ENCODE measurements at regions not wholly inside any gene's neighbourhood (a gene's known extent, or its start where the extent isn't known, plus 50 kb on each side); places are given as distances from the start of the nearest gene placed in this dataset.

- Histone ChIP-seq H3K27me3 (ENCODE audit: insufficient read depth, low read length) (no peaks in the 10 kb centered on the region), H3K4me2 (ENCODE audit: low read length) (no peak overlapping the region), H3K79me2 (ENCODE audit: insufficient read depth, low read length) (no peaks in the 10 kb centered on the region), H3K4me1 (ENCODE audit: insufficient read depth, low read length) (peaks cover 10% of the 10 kb centered on the region), H3K36me3 (ENCODE audit: insufficient read depth, low read length) (no peaks in the 10 kb centered on the region), H4K20me1 (ENCODE audit: insufficient read depth, low read length) (no peaks in the 10 kb centered on the region), H3K9ac (ENCODE audit: low read length) (no peak overlapping the region), H2AFZ (ENCODE audit: low read depth, low read length) (no peak overlapping the region), H3K27ac (ENCODE audit: low read depth, low read length) (no peak overlapping the region), H3K9me3 (ENCODE audit: insufficient read depth, low read depth, low read length) (no peaks in the 10 kb centered on the region), H3K4me3 (ENCODE audit: insufficient read depth, low read depth, low read length) (no peak overlapping the region)
- no peaks in the 10 kb centered on the region for H3K36me3 Mint-ChIP-seq (ENCODE audit: low read depth, unreplicated experiment)
- H3K4me3 Mint-ChIP-seq (ENCODE audit: unreplicated experiment): no peak overlapping the region
- H3K4me1 Mint-ChIP-seq (ENCODE audit: low read depth, unreplicated experiment): peaks cover 8% of the 10 kb centered on the region
- DNase-seq (ENCODE audit: low read depth) (no peak), FAIRE-seq (no peak)
- H3K9me3 Mint-ChIP-seq (ENCODE audit: unreplicated experiment): no peaks in the 10 kb centered on the region
- H3K27ac Mint-ChIP-seq (ENCODE audit: unreplicated experiment): no peak overlapping the region
- TF ChIP-seq EZH2 (IDR thresholded peaks at IDR 0.05; ENCODE audit: insufficient read depth, low read length) (no peak), CTCF (IDR thresholded peaks at IDR 0.05; ENCODE audit: insufficient read depth, low read depth, low read length) (no peak)
- H3K27me3 Mint-ChIP-seq (ENCODE audit: low read depth, unreplicated experiment): peaks cover 4% of the 10 kb centered on the region
Observed at GRCh38 chr2:62296034-62296831, 100.3 kb downstream of the B3GNT2 start.

GRCh38 chr2:62293490-62294271 is 97.8 kb downstream of the B3GNT2 start:
- peaks cover 8% of the 10 kb centered on the region for H3K4me1 Mint-ChIP-seq (ENCODE audit: low read depth, unreplicated experiment)
- no peak for FAIRE-seq

More at GRCh38 chr2:62293490-62294271, 97.8 kb downstream of the B3GNT2 start:
- TF ChIP-seq CTCF (IDR thresholded peaks at IDR 0.05; ENCODE audit: insufficient read depth, low read depth, low read length) (no peak), EZH2 (IDR thresholded peaks at IDR 0.05; ENCODE audit: insufficient read depth, low read length) (no peak)
- no peak overlapping the region for H3K9ac ChIP-seq (ENCODE audit: low read length)
- H3K9me3 ChIP-seq (ENCODE audit: insufficient read depth, low read depth, low read length): no peaks in the 10 kb centered on the region
- peaks cover 10% of the 10 kb centered on the region for H3K4me1 ChIP-seq (ENCODE audit: insufficient read depth, low read length)
- no peak overlapping the region for H3K27ac ChIP-seq (ENCODE audit: low read depth, low read length)
- no peaks in the 10 kb centered on the region for H3K27me3 ChIP-seq (ENCODE audit: insufficient read depth, low read length)
- DNase-seq (ENCODE audit: low read depth): peak; percentile 29
- no peaks in the 10 kb centered on the region for H3K79me2 ChIP-seq (ENCODE audit: insufficient read depth, low read length)
- peak overlapping the region; percentile 58 for H3K27ac Mint-ChIP-seq (ENCODE audit: unreplicated experiment)
- H3K4me3 ChIP-seq (ENCODE audit: insufficient read depth, low read depth, low read length): no peak overlapping the region
- H2AFZ ChIP-seq (ENCODE audit: low read depth, low read length): peak overlapping the region; percentile 68
- no peaks in the 10 kb centered on the region for H3K36me3 ChIP-seq (ENCODE audit: insufficient read depth, low read length)
- H3K36me3 Mint-ChIP-seq (ENCODE audit: low read depth, unreplicated experiment): no peaks in the 10 kb centered on the region
- H3K9me3 Mint-ChIP-seq (ENCODE audit: unreplicated experiment): no peaks in the 10 kb centered on the region
- no peak overlapping the region for H3K4me3 Mint-ChIP-seq (ENCODE audit: unreplicated experiment)
- H3K27me3 Mint-ChIP-seq (ENCODE audit: low read depth, unreplicated experiment): peaks cover 4% of the 10 kb centered on the region
- H4K20me1 ChIP-seq (ENCODE audit: insufficient read depth, low read length): no peaks in the 10 kb centered on the region
- peak overlapping the region; percentile 22 for H3K4me2 ChIP-seq (ENCODE audit: low read length)
